Muscle layer of colon (tissue), 2 donors: ENCODE measurements at regions not wholly inside any gene's neighbourhood (a gene's known extent, or its start where the extent isn't known, plus 50 kb on each side); places are given as distances from the start of the nearest gene placed in this dataset.

Experiments used
- H3K27ac ChIP-seq: one replicate; pipeline ENCODE4 v1.7.0; 2013; ENCODE audit warnings: low read depth, mild to moderate bottlenecking, low read length, moderate library complexity
- H3K27me3 ChIP-seq, 2 donors: one replicate each; pipeline ENCODE4 v1.7.0; 2013; ENCODE audit warnings: low read length in 2 of 2, mild to moderate bottlenecking in 2 of 2; ENCODE audit not compliant: insufficient read depth in 2 of 2, control insufficient read depth in 1 of 2
- H3K36me3 ChIP-seq: one replicate; pipeline ENCODE4 v1.7.0; 2013; ENCODE audit warnings: mild to moderate bottlenecking, low read length; ENCODE audit not compliant: insufficient read depth
- H3K4me1 ChIP-seq: one replicate; pipeline ENCODE4 v1.7.0; 2013; ENCODE audit warnings: mild to moderate bottlenecking, low read length; ENCODE audit not compliant: insufficient read depth
- H3K4me3 ChIP-seq, 2 donors: one replicate each; pipeline ENCODE4 v1.7.0; 2013; ENCODE audit warnings: low read length in 2 of 2, low read depth in 1 of 2, mild to moderate bottlenecking in 1 of 2, moderate library complexity in 1 of 2
- H3K9ac ChIP-seq: one replicate; pipeline ENCODE4 v1.7.0; 2013; ENCODE audit warnings: low read length
- H3K9me3 ChIP-seq: one replicate; pipeline ENCODE4 v1.7.0; 2013; ENCODE audit warnings: mild to moderate bottlenecking, low read length
- donor health status: abdominal sarcoma.
- donor health status: Adenocarcinoma of cecum.

DNA sequence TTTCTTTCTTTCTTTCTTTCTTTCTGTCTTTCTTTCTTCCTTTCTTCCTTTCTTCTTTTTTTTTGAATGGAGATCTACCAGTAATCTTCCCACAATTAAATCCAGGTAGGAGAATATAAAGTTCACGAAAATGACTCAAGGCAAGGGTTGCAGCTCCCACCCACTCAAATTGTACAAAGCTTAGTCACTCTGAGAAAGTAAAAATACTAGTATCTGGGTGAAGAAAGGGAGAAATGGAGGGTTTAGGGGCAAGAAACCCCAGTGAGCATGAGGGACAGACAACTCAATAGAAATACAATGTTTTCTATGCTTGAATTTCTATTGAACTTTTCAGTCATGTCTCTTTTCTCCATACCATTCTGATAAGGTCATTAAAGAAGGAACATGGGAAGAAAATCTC, 200.8 kb downstream of the GATA3 start:
- no peak overlapping the region for H3K9ac ChIP-seq
- no peaks in the 10 kb centered on the region for H3K4me1 ChIP-seq
- H3K27me3 ChIP-seq, result no peaks in the 10 kb centered on the region
- no peaks in the 10 kb centered on the region for H3K36me3 ChIP-seq
- H3K9me3 ChIP-seq, result no peaks in the 10 kb centered on the region
- H3K4me3 ChIP-seq, result no peak overlapping the region
- H3K27ac ChIP-seq, result no peak overlapping the region

DNA sequence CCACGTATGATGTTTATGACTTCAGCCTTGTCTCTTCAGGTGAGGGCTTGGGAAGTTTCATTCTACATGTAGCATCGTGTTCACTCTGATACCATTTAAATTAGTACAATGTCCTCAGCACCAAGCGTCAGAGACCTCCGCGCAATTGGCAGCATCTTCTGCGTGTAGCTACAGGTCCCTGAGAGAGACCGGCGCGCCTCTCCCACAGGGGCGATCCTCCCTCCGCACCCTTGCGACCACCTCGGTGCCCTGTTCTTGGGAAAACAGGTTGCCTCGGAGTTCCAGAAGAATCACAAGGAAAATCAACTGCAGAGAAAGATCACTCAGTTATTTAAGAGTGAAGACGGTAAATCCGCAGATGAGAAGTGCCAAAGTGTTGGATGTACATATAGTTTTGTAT, 206.2 kb downstream of the GATA3 start:
- H3K4me1 ChIP-seq, result no peaks in the 10 kb centered on the region
- H3K4me3 ChIP-seq, result no peak overlapping the region
- no peaks in the 10 kb centered on the region for H3K36me3 ChIP-seq
- no peaks in the 10 kb centered on the region for H3K9me3 ChIP-seq
- H3K27ac ChIP-seq, result no peak overlapping the region
- no peak overlapping the region for H3K9ac ChIP-seq
- H3K27me3 ChIP-seq, result no peaks in the 10 kb centered on the region

DNA sequence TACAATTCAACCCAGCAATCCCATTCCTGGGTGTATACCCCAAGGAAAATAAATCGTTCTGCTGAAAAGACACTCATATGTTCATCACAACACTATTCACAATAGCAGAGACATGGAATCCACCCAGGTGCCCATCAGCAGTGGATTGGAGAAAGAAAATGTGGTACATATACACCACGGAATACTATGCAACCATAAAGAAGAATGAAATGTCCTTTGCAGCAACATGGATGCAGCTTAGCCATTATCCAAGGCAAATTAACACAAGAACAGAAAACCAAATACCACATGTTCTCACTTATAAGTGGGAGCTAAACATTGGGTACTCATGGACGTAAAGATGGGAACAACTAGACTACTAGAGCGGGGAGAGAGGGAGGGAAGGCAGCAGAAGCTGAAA, 207.8 kb downstream of the GATA3 start:
- H3K36me3 ChIP-seq, result no peaks in the 10 kb centered on the region
- H3K27ac ChIP-seq, result no peak overlapping the region
- H3K27me3 ChIP-seq, result no peaks in the 10 kb centered on the region
- H3K9me3 ChIP-seq, result no peaks in the 10 kb centered on the region
- H3K4me3 ChIP-seq, result no peak overlapping the region
- H3K9ac ChIP-seq, result no peak overlapping the region
- H3K4me1 ChIP-seq, result no peaks in the 10 kb centered on the region

DNA sequence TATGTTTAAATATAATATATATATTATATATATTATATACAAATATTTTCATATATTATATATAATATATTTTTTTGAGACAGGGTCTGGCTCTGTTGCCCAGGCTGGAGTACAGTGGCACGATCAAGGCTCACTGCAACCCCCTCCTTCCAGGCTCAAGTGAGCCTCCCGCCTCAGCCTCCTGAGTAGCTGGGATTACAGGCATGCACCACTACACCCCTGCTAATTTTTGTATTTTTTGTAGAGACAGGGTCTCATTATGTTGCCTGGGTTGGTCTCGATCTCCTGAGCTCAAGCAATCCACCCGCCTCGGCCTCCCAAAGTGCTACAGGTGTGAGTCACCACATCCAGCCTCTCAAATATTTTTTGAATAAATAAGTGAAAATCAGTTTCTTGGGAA, 215.5 kb downstream of the GATA3 start:
- Histone ChIP-seq H3K4me1 (no peaks in the 10 kb centered on the region), H3K27ac (no peak overlapping the region), H3K36me3 (no peaks in the 10 kb centered on the region), H3K27me3 (no peaks in the 10 kb centered on the region), H3K4me3 (no peak overlapping the region), H3K9me3 (no peaks in the 10 kb centered on the region), H3K9ac (no peak overlapping the region)

DNA sequence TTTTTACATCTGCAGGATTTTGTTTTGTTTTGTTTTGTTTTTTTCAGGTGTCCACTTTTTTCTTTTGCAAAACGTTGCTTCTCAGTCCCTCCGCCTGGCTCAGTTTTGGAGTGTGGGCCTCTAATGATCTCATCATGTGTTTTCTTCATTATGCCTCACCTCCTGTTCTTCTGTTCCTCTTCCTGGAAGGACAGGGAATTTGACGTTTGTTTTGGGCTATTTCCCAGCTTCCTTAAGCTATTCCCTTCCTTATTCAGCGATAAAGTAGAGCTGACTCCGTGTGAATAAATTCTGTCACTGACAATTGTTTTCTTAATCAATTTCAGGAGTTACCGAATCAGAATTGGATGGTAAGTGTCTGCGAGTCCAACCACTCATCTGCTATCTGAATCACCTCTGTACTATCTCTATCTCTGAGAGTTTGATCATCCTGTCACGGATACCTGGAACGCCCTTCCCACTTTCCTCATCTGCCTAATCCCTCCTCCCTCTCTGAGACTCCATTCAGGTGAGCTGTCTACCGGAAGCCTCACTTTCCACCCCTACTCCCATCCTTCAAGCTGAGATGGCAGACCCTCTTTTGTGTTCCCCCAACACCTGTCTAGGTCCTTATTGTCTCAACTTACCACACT, 218.4 kb downstream of the GATA3 start:
- Histone ChIP-seq H3K9ac (no peak overlapping the region), H3K4me3 (no peak overlapping the region), H3K9me3 (no peaks in the 10 kb centered on the region), H3K27me3 (no peaks in the 10 kb centered on the region), H3K27ac (no peak overlapping the region), H3K4me1 (no peaks in the 10 kb centered on the region), H3K36me3 (no peaks in the 10 kb centered on the region)

DNA sequence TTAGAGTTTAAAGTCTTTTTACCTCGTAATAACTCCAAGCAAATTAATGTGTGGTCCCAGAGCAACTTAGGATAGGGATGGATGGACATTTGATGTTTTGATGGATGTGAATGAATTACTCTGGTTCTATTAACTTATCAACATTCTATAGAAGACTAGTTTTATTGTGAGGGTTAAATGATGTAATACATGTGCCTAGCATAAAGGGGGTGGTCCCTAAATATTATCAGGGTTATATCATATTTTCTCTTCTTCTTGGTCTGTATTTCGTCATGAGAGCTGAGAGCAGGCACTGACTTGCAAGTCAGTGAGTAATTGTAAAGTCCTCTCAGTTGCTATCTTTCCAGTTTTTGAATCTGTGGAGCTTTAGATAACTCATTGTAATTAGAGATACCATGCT, 219.3 kb downstream of the GATA3 start:
- Histone ChIP-seq H3K4me3 (no peak overlapping the region), H3K36me3 (no peaks in the 10 kb centered on the region), H3K4me1 (no peaks in the 10 kb centered on the region)

DNA sequence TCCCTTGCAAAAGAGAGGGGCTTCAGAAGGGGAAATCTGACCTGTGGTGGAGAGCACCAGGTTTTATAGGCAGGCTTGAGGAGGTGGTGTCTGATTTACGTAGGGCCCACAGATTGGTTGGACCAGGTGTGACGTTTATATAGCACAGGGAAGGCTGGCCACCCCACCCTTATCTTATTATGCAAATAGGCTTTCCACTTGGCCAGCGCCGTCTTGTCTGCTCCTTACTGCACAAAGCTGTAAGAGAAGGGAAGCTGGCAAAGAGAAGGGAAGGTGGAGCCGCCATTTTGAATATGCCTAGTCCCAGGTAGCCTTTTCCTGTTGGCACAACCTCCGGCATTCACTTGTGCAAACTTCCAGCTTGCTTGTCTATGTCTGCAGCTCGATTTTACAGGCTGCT, 221.4 kb downstream of the GATA3 start:
- Histone ChIP-seq H3K27me3 (no peaks in the 10 kb centered on the region), H3K4me3 (no peak overlapping the region), H3K9ac (no peak overlapping the region), H3K36me3 (no peaks in the 10 kb centered on the region), H3K9me3 (no peaks in the 10 kb centered on the region), H3K27ac (no peak overlapping the region), H3K4me1 (no peaks in the 10 kb centered on the region)

More for the DNA sequence above, 219.3 kb downstream of the GATA3 start:
- Histone ChIP-seq H3K27me3 (no peaks in the 10 kb centered on the region), H3K27ac (no peak overlapping the region), H3K9ac (no peak overlapping the region), H3K9me3 (no peaks in the 10 kb centered on the region)

DNA sequence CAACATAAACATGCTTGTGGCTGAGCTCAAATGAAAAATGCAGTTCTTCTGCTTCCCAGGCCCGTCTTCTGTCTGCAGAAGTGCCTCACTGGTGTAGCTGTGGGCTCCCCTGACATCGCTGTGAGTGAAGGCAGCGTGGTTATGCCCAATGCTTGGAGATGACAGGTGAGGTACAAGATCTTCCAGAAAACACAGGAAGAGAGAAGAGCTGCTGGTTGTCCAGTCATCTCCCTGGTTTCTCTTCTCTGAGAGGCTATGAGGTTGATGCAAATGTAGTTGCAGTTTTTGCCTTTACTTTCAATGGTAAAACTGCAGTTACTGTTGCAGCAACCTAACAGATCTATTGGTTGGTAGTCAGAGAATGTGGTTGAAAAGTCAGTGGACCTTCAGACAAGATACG, 223.6 kb downstream of the GATA3 start:
- H3K4me1 ChIP-seq, result no peaks in the 10 kb centered on the region
- H3K9ac ChIP-seq, result no peak overlapping the region
- no peaks in the 10 kb centered on the region for H3K36me3 ChIP-seq
- H3K27ac ChIP-seq, result no peak overlapping the region
- H3K9me3 ChIP-seq, result no peaks in the 10 kb centered on the region
- no peaks in the 10 kb centered on the region for H3K27me3 ChIP-seq
- H3K4me3 ChIP-seq, result no peak overlapping the region

DNA sequence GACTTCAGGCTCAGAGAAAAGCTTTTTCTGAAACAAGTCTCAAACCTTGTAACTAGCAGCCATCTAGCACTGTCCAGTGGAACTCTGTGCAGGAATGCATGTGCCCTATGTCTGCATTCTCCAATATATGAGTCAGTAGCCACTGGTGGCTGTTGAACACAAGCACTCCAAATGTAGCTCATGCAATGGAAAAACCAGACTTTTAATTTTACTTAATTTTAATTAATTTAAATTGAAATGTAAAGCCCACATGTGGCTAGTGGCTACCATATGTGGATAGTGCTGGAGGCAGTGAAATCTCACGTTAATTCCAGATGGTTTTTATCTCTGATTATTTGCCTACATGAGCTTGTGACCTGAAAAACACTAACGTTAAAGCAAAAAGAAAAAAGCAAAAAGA, 225.1 kb downstream of the GATA3 start:
- Histone ChIP-seq H3K9ac (no peak overlapping the region), H3K36me3 (no peaks in the 10 kb centered on the region), H3K9me3 (no peaks in the 10 kb centered on the region), H3K4me1 (no peaks in the 10 kb centered on the region), H3K4me3 (no peak overlapping the region), H3K27me3 (no peaks in the 10 kb centered on the region), H3K27ac (no peak overlapping the region)

DNA sequence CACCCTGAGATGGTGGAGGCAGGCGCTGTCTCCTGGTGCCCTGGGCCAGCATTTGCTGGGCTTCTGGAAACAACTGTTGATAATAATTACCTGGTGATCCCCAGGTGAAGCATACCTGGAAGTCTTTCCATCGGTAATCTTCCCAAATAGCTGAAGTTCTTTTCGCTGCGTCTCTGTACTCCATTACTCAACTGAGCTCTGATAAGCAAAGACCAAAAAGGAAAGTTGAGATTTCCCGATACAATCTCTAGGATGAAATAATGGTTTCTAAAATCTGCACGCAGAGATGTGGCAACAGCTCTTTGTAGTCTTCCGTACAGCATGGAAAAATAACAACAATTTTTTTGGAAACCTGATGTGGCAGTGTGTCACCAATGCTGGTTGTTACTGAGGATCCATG, 226.5 kb downstream of the GATA3 start:
- Histone ChIP-seq H3K36me3 (no peaks in the 10 kb centered on the region), H3K9me3 (no peaks in the 10 kb centered on the region), H3K27me3 (no peaks in the 10 kb centered on the region), H3K27ac (no peak overlapping the region), H3K4me3 (no peak overlapping the region), H3K4me1 (no peaks in the 10 kb centered on the region), H3K9ac (no peak overlapping the region)

DNA sequence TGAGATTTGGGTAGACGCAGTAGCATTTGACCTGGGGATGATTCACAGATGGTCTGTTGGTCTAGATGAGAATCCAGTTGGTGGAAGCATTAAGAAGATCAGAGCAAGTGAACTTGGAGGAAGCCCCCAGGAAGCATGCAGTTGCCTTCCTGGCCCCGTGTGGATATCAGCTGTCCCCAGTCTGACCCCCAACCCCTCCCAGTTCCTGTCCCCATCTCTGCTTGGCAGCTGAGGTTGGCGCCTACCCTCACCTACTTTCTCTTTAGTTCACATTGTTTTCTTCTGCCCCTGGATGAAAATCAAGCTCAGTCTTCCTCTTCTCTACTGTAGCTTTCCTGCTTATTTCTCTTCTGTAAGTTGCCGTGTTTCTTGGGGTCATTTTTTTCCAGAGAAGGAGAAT, 227.9 kb downstream of the GATA3 start:
- Histone ChIP-seq H3K4me3 (no peak overlapping the region), H3K27me3 (no peaks in the 10 kb centered on the region), H3K27ac (no peak overlapping the region), H3K9ac (no peak overlapping the region), H3K4me1 (no peaks in the 10 kb centered on the region), H3K9me3 (no peaks in the 10 kb centered on the region), H3K36me3 (no peaks in the 10 kb centered on the region)

DNA sequence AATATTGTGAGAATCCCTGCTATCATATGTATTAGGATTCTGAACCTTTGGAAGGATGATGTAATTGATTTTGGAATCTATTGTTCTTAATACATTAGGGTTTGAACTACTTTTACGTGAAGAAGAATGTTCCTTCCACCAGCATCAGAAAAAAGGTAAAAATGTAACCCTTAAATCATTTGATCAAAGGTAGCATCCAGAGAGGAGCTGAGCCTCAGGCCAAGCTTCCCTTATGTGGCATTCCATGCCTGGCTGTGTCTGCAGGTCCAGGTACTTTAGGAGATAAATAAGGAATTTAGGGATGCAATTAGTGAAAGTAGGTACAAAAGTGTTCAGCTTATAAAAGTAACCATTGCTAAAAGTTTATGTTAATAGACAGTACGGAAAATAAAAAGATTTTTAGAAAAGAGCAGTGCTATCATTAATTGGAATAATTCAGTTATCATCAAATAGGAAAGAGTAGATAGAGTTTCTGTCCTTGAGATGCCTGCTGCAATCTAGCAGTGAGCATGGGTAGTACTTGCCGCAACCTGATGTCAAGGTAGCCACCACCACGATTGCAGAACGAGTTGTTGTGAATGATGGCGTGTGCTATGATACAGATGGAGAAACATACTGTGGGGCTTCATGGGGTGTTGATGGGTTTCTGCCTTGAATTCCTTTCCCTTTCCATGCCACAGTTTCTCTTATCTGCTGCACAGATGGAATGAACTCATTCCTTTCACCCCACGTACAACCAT, 228.8 kb downstream of the GATA3 start:
- Histone ChIP-seq H3K4me3 (no peak overlapping the region), H3K27me3 (no peaks in the 10 kb centered on the region), H3K9ac (no peak overlapping the region), H3K4me1 (no peaks in the 10 kb centered on the region), H3K9me3 (no peaks in the 10 kb centered on the region), H3K27ac (no peak overlapping the region), H3K36me3 (no peaks in the 10 kb centered on the region)
